K562 (cell line): ENCODE measurements at regions not wholly inside any gene's neighbourhood (a gene's known extent, or its start where the extent isn't known, plus 50 kb on each side); places are given as distances from the start of the nearest gene placed in this dataset.

Experiments used
- ATAC-seq: fragments of 200-7000 bp; cut with Tn5 transposase; 3 replicates; pipeline ENCODE4 v1.9.1; 2020; ENCODE audit warnings: moderate library complexity
- BruUV-seq: library from RNA; stranded (reverse); fragments of 400-500 nt; replicated peaks from 2 replicates; lab custom pipeline; 2021; lab: Mats Ljungman, UMichigan
- CTCF ChIA-PET: fragments of 300-600 bp; formaldehyde crosslinking; extraction: SDS; loops from one replicate; lab custom pipeline; 2021; ENCODE audit warnings: low intra/inter-chr PET ratio; lab: Yijun Ruan, JAX
- POLR2A ChIA-PET: fragments of 300-600, 350-650 bp; sonication (Branson Sonifier 250); formaldehyde crosslinking; extraction: SDS; loops from one replicate; lab custom pipeline; 2021; ENCODE audit warnings: antibody characterized with exemption, inconsistent platforms; lab: Yijun Ruan, JAX
- DNase-seq, 4 experiments: peaks; one replicate each; pipeline versions ENCODE4 v3.0.0 to v3.0.0-alpha.2; 2011 to 2018; ENCODE audit warnings: low spot score in 3 of 4, mixed read lengths in 3 of 4; ENCODE audit errors: extremely low read depth in 1 of 4
- FAIRE-seq: peaks from 2 replicates; lab custom pipeline; 2011; peaks lifted over from hg19 to GRCh38; lab: Jason Lieb, UNC
- H2AFZ ChIP-seq: 2 replicates; pipeline ENCODE4 v1.6.0; 2011; ENCODE audit warnings: low read depth, low read length, control low read depth, inconsistent platforms
- H3K27ac ChIP-seq: fragments of 200-600 bp; 3 replicates; pipeline ENCODE4 v1.8.0; 2011; ENCODE audit warnings: low read depth, mild to moderate bottlenecking, control low read depth, inconsistent platforms, low read length, moderate library complexity, mixed read lengths; ENCODE audit errors: extremely low read depth
- H3K27me3 ChIP-seq, 2 experiments: fragments of 300-600 bp in 1 of 2; 2 replicates in 1 of 2; 3 replicates in 1 of 2; pipeline versions ENCODE4 v1.6.0 to v1.8.0; 2011; ENCODE audit warnings: inconsistent platforms in 2 of 2, low read length in 2 of 2, mild to moderate bottlenecking in 1 of 2, mixed read lengths in 1 of 2, moderate library complexity in 1 of 2; ENCODE audit not compliant: control insufficient read depth in 2 of 2, insufficient read depth in 2 of 2
- H3K36me3 ChIP-seq: fragments of 300-600 bp; 3 replicates; pipeline ENCODE4 v1.8.0; 2011; ENCODE audit warnings: mild to moderate bottlenecking, low read length, inconsistent platforms; ENCODE audit not compliant: control insufficient read depth, insufficient read depth
- H3K4me1 ChIP-seq, 2 experiments: fragments of 200-600 bp in 1 of 2; replicated peaks in 1 of 2; 2 replicates in 1 of 2; 3 replicates in 1 of 2; pipeline versions ENCODE4 v1.5.1 to v1.8.0; 2011; ENCODE audit warnings: inconsistent platforms in 2 of 2, low read length in 2 of 2, mild to moderate bottlenecking in 1 of 2, mixed read lengths in 1 of 2, moderate library complexity in 1 of 2; ENCODE audit not compliant: control insufficient read depth in 2 of 2, insufficient read depth in 2 of 2
- H3K4me2 ChIP-seq: 2 replicates; pipeline ENCODE4 v1.6.1; 2011; ENCODE audit warnings: low read length, control low read depth, inconsistent platforms, mixed read lengths; ENCODE audit not compliant: insufficient read depth
- H3K4me3 ChIP-seq: fragments of 200-600 bp; sonication (generic), shearing (Covaris generic); 2 replicates; pipeline ENCODE4 v1.5.1; 2016; ENCODE audit warnings: control low read depth, inconsistent platforms
- H3K79me2 ChIP-seq: fragments of 200-600 bp; 3 replicates; pipeline ENCODE4 v1.8.0; 2011; ENCODE audit warnings: low read length, inconsistent platforms; ENCODE audit not compliant: control insufficient read depth, insufficient read depth
- H3K9ac ChIP-seq, 2 experiments: 2 replicates each; pipeline versions ENCODE4 v1.6.0 to v1.6.1; 2011; ENCODE audit warnings: low read depth in 2 of 2, low read length in 2 of 2, control low read depth in 1 of 2, inconsistent platforms in 1 of 2, mild to moderate bottlenecking in 1 of 2, mixed read lengths in 1 of 2; ENCODE audit not compliant: insufficient read depth in 1 of 2
- H3K9me1 ChIP-seq: one replicate; pipeline ENCODE4 v1.6.0; 2011; ENCODE audit warnings: inconsistent platforms, mild to moderate bottlenecking, low read length, moderate library complexity; ENCODE audit not compliant: control insufficient read depth, insufficient read depth
- H3K9me3 ChIP-seq: replicated peaks from 2 replicates; pipeline ENCODE4 v1.5.1; 2011; ENCODE audit warnings: low read depth, low read length, inconsistent platforms; ENCODE audit not compliant: control insufficient read depth, insufficient read depth
- H4K20me1 ChIP-seq: replicated peaks from 2 replicates; pipeline ENCODE4 v1.6.1; 2011; ENCODE audit warnings: low read length, inconsistent platforms, mixed read lengths; ENCODE audit not compliant: control insufficient read depth, insufficient read depth
- HDAC2 ChIP-seq: fragments of 450-650 bp; IDR thresholded peaks from 2 replicates; pipeline ENCODE4 v1.6.1; 2016; ENCODE audit warnings: mild to moderate bottlenecking
- SAFB ChIP-seq: fragments of 200-400 bp; formaldehyde crosslinking; IDR thresholded peaks from 2 replicates; pipeline ENCODE4 v1.6.1; 2017; ENCODE audit warnings: low read depth, low read length, borderline replicate concordance
- ZKSCAN8 ChIP-seq: fragments of 200-800 bp; sonication (Bioruptor generic); IDR thresholded peaks from 2 replicates; pipeline ENCODE4 v1.6.1; 2016; ENCODE audit warnings: missing genetic modification characterization, missing compliant biosample characterization
- WGBS: fragments of 100-300 bp; shearing (Covaris generic); methylation state at CpG from one replicate; pipeline ENCODE4 v1.1.6; 2016; ENCODE audit warnings: low coverage, mixed read lengths; ENCODE audit not compliant: insufficient coverage; ENCODE audit errors: missing lambda C conversion rate; 5-methylcytosine and 5-hydroxymethylcytosine counted together
- in situ Hi-C: fragments of 300-500 bp; cut with MboI; formaldehyde crosslinking; loops from 4 replicates; pipeline ENCODE4 v1.15.0; 2018; ENCODE audit warnings: inconsistent platforms, mixed read lengths
- intact Hi-C: fragments of 100-400 bp; cut with micrococcal nuclease; formaldehyde crosslinking; loops from 2 replicates; pipeline ENCODE4 v1.14.2; 2022
- TF ChIP-seq, protein P1 (sequence below): fragments of 450-650 bp; IDR thresholded peaks from 2 replicates; pipeline ENCODE4 v1.6.1; 2018; ENCODE audit warnings: mild to moderate bottlenecking, low read depth; ENCODE audit not compliant: partially characterized antibody
- TF ChIP-seq, protein P2 (sequence below): fragments of 450-650 bp; IDR thresholded peaks from one replicate; pipeline ENCODE4 v1.6.1; 2018; ENCODE audit warnings: mild to moderate bottlenecking, moderate library complexity; ENCODE audit not compliant: partially characterized antibody

DNA sequence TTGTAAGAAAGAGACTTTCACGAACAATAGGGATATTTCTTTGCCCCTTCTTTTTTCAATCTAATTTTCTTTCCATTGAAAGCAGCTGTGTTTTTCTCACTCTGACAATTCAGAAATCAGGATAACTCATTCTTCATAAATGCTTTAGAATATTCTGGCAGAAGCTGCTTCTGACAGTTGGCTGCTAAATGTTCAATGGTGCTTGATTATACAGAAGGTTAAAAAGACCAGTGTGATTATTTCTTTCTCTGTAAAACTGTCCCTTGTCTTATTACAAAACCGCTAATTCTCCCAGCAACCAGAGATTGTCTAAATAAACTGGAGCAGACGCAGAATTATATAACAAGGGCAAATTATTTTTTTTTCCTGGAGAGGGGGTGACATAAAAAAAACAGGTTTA is 394.4 kb downstream of the SPRY2 start (continued):
- TF ChIP-seq, protein P1, sequence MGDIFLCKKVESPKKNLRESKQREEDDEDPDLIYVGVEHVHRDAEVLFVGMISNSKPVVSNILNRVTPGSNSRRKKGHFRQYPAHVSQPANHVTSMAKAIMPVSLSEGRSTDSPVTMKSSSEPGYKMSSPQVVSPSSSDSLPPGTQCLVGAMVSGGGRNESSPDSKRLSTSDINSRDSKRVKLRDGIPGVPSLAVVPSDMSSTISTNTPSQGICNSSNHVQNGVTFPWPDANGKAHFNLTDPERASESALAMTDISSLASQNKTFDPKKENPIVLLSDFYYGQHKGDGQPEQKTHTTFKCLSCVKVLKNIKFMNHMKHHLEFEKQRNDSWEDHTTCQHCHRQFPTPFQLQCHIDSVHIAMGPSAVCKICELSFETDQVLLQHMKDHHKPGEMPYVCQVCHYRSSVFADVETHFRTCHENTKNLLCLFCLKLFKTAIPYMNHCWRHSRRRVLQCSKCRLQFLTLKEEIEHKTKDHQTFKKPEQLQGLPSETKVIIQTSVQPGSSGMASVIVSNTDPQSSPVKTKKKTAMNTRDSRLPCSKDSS: no peak
- TF ChIP-seq, all 486 proteins: peak for 0

DNA sequence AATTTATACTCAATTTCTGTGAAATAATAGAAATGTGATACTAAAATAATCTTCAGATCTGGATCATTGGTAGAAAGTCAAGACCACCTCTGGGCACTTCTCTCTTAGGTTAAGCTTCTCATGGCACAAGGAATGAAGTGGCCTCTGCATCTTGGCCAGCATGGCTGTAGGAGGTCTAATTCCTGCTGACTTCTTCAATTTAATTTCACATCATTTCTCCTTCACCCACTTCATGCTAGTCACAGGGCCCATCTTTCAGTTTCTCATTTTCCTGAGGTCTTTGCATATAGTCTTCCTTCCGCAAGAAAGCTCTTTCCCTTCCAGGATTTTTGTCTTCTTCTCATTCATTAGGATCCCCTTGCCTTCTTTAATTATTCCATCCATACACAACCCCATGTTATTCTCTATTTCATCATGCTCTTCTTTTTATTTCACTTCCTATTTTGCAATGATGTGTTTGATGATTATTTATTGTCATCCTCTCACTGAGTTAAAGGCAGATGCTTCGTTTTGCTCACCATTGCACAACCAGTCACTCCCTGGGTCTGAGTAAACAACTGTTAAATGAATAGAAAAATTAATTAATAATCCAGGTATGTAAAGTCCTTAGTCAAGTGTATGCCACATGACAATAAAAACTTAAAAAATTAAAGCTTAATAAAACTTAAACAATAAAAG is 397.4 kb downstream of the SPRY2 start:
- FAIRE-seq (no peak), DNase-seq (no peak), ATAC-seq (no peak)
- no peaks in the 10 kb centered on the region for H3K4me1 ChIP-seq
- no peak overlapping the region for H3K27ac ChIP-seq
- no peaks in the 10 kb centered on the region for H4K20me1 ChIP-seq
- H3K9me3 ChIP-seq: no peaks in the 10 kb centered on the region
- H3K79me2 ChIP-seq: no peaks in the 10 kb centered on the region
- BruUV-seq: no TSS peak
- no peaks in the 10 kb centered on the region for H3K9me1 ChIP-seq
- POLR2A ChIA-PET: no interaction called here
- H3K4me3 ChIP-seq: no peak overlapping the region
- H3K4me2 ChIP-seq: no peak overlapping the region
- 0% methylated on average over 2 of the region's 2 CpGs for WGBS
- no peak overlapping the region for H2AFZ ChIP-seq
- in situ Hi-C loops: no loop called here
- no peak for TF ChIP-seq ZKSCAN8 (CRISPR knock-in tag)
- no peak for TF ChIP-seq SAFB
- no peak for TF ChIP-seq HDAC2
- TF ChIP-seq, protein P2, sequence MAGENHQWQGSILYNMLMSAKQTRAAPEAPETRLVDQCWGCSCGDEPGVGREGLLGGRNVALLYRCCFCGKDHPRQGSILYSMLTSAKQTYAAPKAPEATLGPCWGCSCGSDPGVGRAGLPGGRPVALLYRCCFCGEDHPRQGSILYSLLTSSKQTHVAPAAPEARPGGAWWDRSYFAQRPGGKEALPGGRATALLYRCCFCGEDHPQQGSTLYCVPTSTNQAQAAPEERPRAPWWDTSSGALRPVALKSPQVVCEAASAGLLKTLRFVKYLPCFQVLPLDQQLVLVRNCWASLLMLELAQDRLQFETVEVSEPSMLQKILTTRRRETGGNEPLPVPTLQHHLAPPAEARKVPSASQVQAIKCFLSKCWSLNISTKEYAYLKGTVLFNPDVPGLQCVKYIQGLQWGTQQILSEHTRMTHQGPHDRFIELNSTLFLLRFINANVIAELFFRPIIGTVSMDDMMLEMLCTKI: no peak
- H3K36me3 ChIP-seq: no peaks in the 10 kb centered on the region
- H3K27me3 ChIP-seq: no peaks in the 10 kb centered on the region
- intact Hi-C loops: no loop called here
- CTCF ChIA-PET: no interaction called here
- H3K9ac ChIP-seq: no peak overlapping the region
